ENCODE measurements at regions not wholly inside any gene's neighbourhood (a gene's known extent, or its start where the extent isn't known, plus 50 kb on each side); places are given as distances from the start of the nearest gene placed in this dataset.

DNA sequence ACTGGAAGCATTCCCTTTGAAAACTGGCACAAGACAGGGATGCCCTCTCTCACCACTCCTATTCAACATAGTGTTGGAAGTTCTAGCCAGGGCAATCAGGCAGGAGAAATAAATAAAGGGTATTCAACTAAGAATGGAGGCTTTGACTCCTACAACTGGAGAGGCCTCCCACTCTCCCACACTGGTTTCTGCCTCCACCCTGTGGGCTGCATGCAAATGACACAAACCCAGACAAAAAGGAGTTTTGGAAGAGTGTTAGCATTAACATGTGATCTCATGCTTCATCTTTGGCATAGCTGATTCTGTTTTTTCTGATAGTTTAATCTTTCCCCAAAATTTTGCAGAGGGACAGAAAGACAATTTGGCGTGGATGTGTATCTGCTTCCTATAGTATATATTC, 80.8 kb upstream of the IQCM start:
- intact Hi-C loops (cut with micrococcal nuclease), result loop anchor here (5.0 kb wide), 1 partner anchor 1914 kb away; no protein-coding TSS in a partner anchor
- TF ChIP-seq, protein P1, sequence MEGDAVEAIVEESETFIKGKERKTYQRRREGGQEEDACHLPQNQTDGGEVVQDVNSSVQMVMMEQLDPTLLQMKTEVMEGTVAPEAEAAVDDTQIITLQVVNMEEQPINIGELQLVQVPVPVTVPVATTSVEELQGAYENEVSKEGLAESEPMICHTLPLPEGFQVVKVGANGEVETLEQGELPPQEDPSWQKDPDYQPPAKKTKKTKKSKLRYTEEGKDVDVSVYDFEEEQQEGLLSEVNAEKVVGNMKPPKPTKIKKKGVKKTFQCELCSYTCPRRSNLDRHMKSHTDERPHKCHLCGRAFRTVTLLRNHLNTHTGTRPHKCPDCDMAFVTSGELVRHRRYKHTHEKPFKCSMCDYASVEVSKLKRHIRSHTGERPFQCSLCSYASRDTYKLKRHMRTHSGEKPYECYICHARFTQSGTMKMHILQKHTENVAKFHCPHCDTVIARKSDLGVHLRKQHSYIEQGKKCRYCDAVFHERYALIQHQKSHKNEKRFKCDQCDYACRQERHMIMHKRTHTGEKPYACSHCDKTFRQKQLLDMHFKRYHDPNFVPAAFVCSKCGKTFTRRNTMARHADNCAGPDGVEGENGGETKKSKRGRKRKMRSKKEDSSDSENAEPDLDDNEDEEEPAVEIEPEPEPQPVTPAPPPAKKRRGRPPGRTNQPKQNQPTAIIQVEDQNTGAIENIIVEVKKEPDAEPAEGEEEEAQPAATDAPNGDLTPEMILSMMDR (IDR thresholded peaks at IDR 0.05), result no peak
- no peaks in the 10 kb centered on the region for H3K36me3 Mint-ChIP-seq (ENCODE audit: low read depth)
- no peak overlapping the region for H3K27ac Mint-ChIP-seq
- POLR2A ChIA-PET, result no interaction called here
- CTCF ChIA-PET, result no interaction called here
- H3K4me1 Mint-ChIP-seq, result no peaks in the 10 kb centered on the region
- no peak for DNase-seq
- no peaks in the 10 kb centered on the region for H3K9me3 Mint-ChIP-seq
- no peak for ATAC-seq (ENCODE audit: low read depth)
- no peak overlapping the region for H3K4me3 Mint-ChIP-seq
- H3K27me3 Mint-ChIP-seq, result no peaks in the 10 kb centered on the region

DNA sequence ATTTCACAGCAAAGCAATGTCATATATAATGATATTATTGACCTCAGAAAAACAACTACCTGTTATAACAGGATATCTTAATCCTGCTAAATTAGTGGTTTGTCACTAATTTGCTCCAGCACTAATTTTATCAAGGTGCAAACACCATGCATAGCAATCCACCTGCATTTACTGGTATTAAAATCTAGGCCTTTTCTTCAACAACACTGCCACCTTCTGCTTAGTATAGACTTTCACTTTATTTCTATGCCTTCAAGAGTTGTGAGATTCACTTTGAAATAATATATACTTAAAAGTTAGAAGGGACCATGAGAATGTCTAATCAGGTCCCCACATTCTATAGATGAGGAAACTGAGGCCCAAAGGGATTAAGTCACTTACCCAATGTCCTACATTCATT, 82.1 kb upstream of the IQCM start:
- Mint-ChIP-seq H3K4me1 (no peaks in the 10 kb centered on the region), H3K4me3 (no peak overlapping the region), H3K36me3 (ENCODE audit: low read depth) (no peaks in the 10 kb centered on the region), H3K27me3 (no peaks in the 10 kb centered on the region), H3K9me3 (no peaks in the 10 kb centered on the region), H3K27ac (no peak overlapping the region)
- intact Hi-C loops (cut with micrococcal nuclease), result loop anchor here (5.0 kb wide), 1 partner anchor 1915 kb away; no protein-coding TSS in a partner anchor
- ChIA-PET POLR2A (no interaction called here), CTCF (interaction anchor here (0.8 kb wide), 1 partner anchor 1841 kb away, joined by 3 read pairs; no protein-coding TSS in a partner anchor)
- TF ChIP-seq, protein P1 (IDR thresholded peaks at IDR 0.05), result no peak
- no peak for DNase-seq
- no peak for ATAC-seq (ENCODE audit: low read depth)

DNA sequence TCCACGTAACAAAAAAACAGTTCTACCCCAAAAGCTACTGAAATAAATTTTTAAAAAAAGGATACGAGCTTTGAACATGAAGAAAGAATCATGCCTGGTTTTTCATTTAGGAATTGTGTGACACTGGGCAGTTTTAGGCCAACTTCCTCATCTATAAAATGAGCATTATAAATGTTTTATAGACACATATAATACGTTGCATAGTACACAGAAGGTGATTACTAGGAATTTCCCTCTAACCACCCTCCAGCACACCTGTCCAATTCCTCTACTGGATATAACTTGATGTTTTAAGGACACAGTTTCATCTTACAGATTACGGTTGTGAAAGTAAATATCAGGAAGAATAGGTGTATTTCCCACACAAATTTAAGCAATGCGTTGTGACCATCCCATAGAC, 85.5 kb upstream of the IQCM start:
- no peak overlapping the region for H3K4me3 Mint-ChIP-seq
- intact Hi-C loops (cut with micrococcal nuclease), result no loop called here
- no peaks in the 10 kb centered on the region for H3K4me1 Mint-ChIP-seq
- CTCF ChIA-PET, result no interaction called here
- POLR2A ChIA-PET, result no interaction called here
- H3K27me3 Mint-ChIP-seq, result no peaks in the 10 kb centered on the region
- H3K36me3 Mint-ChIP-seq (ENCODE audit: low read depth), result no peaks in the 10 kb centered on the region
- H3K9me3 Mint-ChIP-seq, result no peaks in the 10 kb centered on the region
- H3K27ac Mint-ChIP-seq, result no peak overlapping the region
- TF ChIP-seq, protein P1 (IDR thresholded peaks at IDR 0.05), result no peak
- DNase-seq (no peak), ATAC-seq (ENCODE audit: low read depth) (no peak)

DNA sequence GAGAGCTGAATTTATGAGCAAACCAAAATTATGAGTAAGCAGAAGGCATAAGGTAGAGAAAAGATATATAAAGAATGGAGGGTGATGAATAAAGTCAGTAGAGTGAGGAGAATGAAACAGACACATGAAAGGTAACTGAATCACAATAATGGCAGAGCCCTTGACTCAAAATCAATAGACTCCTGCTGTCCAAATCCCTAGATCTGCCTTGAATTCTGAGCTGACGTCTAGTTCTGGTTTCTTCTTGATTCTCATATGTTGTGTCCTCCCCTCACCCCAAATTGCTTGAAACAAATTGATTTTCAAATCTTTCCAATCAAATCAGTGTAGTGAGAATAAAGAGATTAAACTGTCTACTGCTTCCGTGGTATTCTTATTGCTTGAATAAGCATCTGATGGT, 86.6 kb upstream of the IQCM start:
- H3K27ac Mint-ChIP-seq, result no peak overlapping the region
- no peaks in the 10 kb centered on the region for H3K36me3 Mint-ChIP-seq (ENCODE audit: low read depth)
- intact Hi-C loops (cut with micrococcal nuclease), result no loop called here
- no peaks in the 10 kb centered on the region for H3K27me3 Mint-ChIP-seq
- no peak overlapping the region for H3K4me3 Mint-ChIP-seq
- no peak for DNase-seq
- ATAC-seq (ENCODE audit: low read depth), result no peak
- TF ChIP-seq, protein P1 (IDR thresholded peaks at IDR 0.05), result no peak
- no peaks in the 10 kb centered on the region for H3K9me3 Mint-ChIP-seq
- no peaks in the 10 kb centered on the region for H3K4me1 Mint-ChIP-seq
- CTCF ChIA-PET, result no interaction called here
- POLR2A ChIA-PET, result no interaction called here

DNA sequence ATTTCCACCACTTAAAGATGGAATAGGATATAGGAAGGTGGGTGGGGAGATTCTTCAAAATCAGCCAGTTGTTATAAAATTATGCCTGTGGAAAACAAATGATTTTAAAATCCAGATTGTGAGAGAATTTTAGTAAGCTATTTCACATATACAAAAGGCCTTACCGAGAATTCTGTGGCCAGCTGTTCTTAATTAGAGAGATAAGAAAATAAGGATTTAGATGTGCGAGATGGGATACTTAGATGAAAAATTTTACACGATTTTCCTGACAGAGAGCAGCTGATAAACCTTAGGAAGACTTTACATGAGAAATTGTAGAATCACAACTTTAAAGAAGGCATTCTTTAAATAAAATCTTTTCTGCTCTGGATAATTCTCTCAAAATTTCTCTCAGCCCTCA, 94.5 kb upstream of the IQCM start:
- ChIA-PET POLR2A (no interaction called here), CTCF (no interaction called here)
- no peaks in the 10 kb centered on the region for H3K36me3 Mint-ChIP-seq (ENCODE audit: low read depth)
- ATAC-seq (ENCODE audit: low read depth) (no peak), DNase-seq (no peak)
- no peak overlapping the region for H3K4me3 Mint-ChIP-seq
- no peak overlapping the region for H3K27ac Mint-ChIP-seq
- H3K4me1 Mint-ChIP-seq, result no peaks in the 10 kb centered on the region
- TF ChIP-seq, protein P1 (IDR thresholded peaks at IDR 0.05), result no peak
- peaks cover 1% of the 10 kb centered on the region for H3K27me3 Mint-ChIP-seq
- intact Hi-C loops (cut with micrococcal nuclease), result no loop called here
- no peaks in the 10 kb centered on the region for H3K9me3 Mint-ChIP-seq
